Peyer's patch (tissue), 4 donors: ENCODE measurements at regions not wholly inside any gene's neighbourhood (a gene's known extent, or its start where the extent isn't known, plus 50 kb on each side); places are given as distances from the start of the nearest gene placed in this dataset.

Experiments used
- DNase-seq, 3 donors: peaks; one replicate each; pipeline ENCODE4 v3.0.0-alpha.2; 2017 to 2019
- H3K27ac ChIP-seq, 4 donors: fragments of 200-600 bp; sonication (generic); one replicate each; pipeline ENCODE4 v1.5.1; 2016 to 2019
- H3K27me3 ChIP-seq, 2 donors: fragments of 200-600 bp; sonication (generic); one replicate each; pipeline ENCODE4 v1.5.1; 2019
- H3K36me3 ChIP-seq, 3 donors: fragments of 200-600 bp; sonication (generic); one replicate each; pipeline ENCODE4 v1.5.1; 2016 to 2019
- H3K4me1 ChIP-seq, 4 donors: fragments of 200-600 bp; sonication (generic); one replicate each; pipeline ENCODE4 v1.5.1; 2016 to 2019
- H3K4me3 ChIP-seq, 4 donors: fragments of 200-600 bp; sonication (generic); 1 replicate in 3 of 4; 2 replicates in 1 of 4; pipeline ENCODE4 v1.5.1; 2016 to 2019; ENCODE audit warnings: mild to moderate bottlenecking in 1 of 4
- H3K9me3 ChIP-seq, 4 donors: fragments of 200-600 bp; sonication (generic); one replicate each; pipeline ENCODE4 v1.5.1; 2016 to 2019; ENCODE audit warnings: mild to moderate bottlenecking in 1 of 4
- POLR2A ChIP-seq, 2 donors: fragments of 450-650 bp; IDR thresholded peaks; one replicate each; pipeline ENCODE4 v1.5.1; 2017; ENCODE audit warnings: antibody characterized with exemption in 2 of 2, mild to moderate bottlenecking in 2 of 2, moderate library complexity in 2 of 2
- TF ChIP-seq, protein P1 (sequence below), 6 experiments: fragments of 450-650 bp in 4 of 6; fragments of 200-600 bp in 2 of 6; sonication (generic) in 1 of 6; IDR thresholded peaks; one replicate each; pipeline ENCODE4 v1.5.1; 2017 to 2019; ENCODE audit warnings: antibody characterized with exemption in 6 of 6, mild to moderate bottlenecking in 3 of 6, moderate library complexity in 1 of 6

DNA sequence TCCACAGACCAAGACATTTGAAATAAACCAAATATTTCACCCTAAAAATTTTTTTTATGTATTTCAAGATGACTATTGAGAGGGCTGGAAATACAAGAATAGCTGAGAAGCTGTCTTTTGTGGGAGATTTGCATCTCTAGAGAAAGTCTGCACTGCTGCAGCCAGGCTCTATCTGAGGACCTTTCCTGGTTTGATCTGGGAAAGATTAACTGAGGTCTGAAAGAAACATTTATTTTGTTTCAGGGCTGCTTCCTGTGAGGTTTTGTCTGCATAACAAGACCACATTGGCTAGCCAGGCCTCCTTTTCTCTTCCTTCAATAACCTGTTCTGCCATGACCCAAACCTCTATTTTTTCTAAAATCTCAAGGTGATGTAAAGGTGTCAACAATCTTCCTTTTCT lies 117.5 kb upstream of the ARHGEF26 start:
- H3K36me3 ChIP-seq = no peaks in the 10 kb centered on the region
- no peaks in the 10 kb centered on the region for H3K27me3 ChIP-seq
- no peak overlapping the region for H3K27ac ChIP-seq
- H3K9me3 ChIP-seq = no peaks in the 10 kb centered on the region
- no peak for DNase-seq
- H3K4me3 ChIP-seq = no peak overlapping the region
- TF ChIP-seq, protein P1, sequence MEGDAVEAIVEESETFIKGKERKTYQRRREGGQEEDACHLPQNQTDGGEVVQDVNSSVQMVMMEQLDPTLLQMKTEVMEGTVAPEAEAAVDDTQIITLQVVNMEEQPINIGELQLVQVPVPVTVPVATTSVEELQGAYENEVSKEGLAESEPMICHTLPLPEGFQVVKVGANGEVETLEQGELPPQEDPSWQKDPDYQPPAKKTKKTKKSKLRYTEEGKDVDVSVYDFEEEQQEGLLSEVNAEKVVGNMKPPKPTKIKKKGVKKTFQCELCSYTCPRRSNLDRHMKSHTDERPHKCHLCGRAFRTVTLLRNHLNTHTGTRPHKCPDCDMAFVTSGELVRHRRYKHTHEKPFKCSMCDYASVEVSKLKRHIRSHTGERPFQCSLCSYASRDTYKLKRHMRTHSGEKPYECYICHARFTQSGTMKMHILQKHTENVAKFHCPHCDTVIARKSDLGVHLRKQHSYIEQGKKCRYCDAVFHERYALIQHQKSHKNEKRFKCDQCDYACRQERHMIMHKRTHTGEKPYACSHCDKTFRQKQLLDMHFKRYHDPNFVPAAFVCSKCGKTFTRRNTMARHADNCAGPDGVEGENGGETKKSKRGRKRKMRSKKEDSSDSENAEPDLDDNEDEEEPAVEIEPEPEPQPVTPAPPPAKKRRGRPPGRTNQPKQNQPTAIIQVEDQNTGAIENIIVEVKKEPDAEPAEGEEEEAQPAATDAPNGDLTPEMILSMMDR (IDR thresholded peaks at IDR 0.05) = no peak
- TF ChIP-seq POLR2A (IDR thresholded peaks at IDR 0.05) = no peak
- H3K4me1 ChIP-seq = no peaks in the 10 kb centered on the region

DNA sequence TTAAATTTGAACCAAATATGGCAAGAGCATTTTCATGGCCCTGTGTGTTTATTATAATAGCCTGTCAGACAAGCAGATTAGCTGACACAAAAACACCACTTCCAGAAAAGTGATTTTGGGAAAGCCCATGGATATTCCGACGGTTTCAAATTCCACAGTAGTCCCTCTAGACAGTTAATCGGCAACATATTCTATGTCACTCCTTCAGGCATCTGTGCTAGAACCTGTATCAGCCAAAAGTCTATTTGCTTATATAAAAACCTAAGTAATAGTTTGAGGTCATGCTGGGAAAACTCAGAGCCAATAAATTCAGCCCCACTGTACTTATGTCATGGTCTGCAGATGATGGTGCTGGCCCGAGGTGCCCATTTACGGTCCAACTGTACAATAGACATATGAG lies 110.2 kb upstream of the ARHGEF26 start:
- Histone ChIP-seq H3K4me1 (no peaks in the 10 kb centered on the region), H3K9me3 (no peaks in the 10 kb centered on the region), H3K36me3 (no peaks in the 10 kb centered on the region), H3K27ac (no peak overlapping the region), H3K27me3 (no peaks in the 10 kb centered on the region), H3K4me3 (no peak overlapping the region)
- TF ChIP-seq, protein P1 (IDR thresholded peaks at IDR 0.05) = no peak
- DNase-seq = no peak

DNA sequence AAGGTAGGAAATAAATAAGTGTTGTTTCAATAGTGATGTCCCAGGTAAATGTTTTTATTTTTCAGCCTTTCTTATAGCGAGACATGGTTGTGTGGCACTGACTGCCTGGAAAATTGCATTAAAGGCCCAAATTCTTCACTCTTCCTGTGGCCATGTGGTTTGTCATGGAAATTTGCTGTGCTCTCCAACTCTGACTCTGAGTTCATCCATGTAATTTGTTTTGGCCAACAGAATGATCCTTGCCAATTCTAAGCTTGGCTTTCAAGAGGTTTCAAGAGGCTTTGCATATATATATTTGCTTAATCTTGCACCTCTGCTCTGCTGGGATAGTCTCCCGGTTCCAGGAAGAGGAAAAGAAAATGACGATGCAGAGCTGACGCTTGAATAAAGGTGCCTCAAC lies 107.5 kb upstream of the ARHGEF26 start:
- Histone ChIP-seq H3K27me3 (no peaks in the 10 kb centered on the region), H3K9me3 (no peaks in the 10 kb centered on the region), H3K36me3 (no peaks in the 10 kb centered on the region), H3K4me3 (no peak overlapping the region), H3K27ac (no peak overlapping the region), H3K4me1 (no peaks in the 10 kb centered on the region)
- DNase-seq = no peak
- TF ChIP-seq, protein P1 (IDR thresholded peaks at IDR 0.05) = no peak
- no peak for TF ChIP-seq POLR2A (IDR thresholded peaks at IDR 0.05)

DNA sequence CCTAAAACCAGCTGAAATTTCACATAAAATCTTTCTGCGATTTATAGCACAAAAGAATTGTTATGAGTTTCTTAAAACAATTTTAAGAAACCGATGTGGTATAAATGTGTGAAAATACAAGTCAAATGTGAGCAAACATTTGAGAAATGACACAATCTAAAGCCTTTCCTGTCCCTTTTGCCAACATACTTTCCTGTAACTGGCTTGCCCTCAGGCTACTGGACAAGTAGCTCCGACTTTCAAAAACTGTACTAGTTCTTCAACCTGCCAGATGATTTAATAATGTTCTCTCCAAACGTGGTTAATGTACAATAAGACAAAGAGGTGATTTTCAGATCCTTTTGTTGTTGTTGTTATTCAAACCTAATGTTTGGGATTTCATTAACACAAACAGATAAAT lies 105.9 kb upstream of the ARHGEF26 start:
- Histone ChIP-seq H3K27ac (no peak overlapping the region), H3K4me3 (no peak overlapping the region), H3K4me1 (no peaks in the 10 kb centered on the region), H3K36me3 (no peaks in the 10 kb centered on the region), H3K27me3 (no peaks in the 10 kb centered on the region), H3K9me3 (no peaks in the 10 kb centered on the region)
- TF ChIP-seq, protein P1 (IDR thresholded peaks at IDR 0.05) = no peak
- TF ChIP-seq POLR2A (IDR thresholded peaks at IDR 0.05) = no peak
- no peak for DNase-seq

DNA sequence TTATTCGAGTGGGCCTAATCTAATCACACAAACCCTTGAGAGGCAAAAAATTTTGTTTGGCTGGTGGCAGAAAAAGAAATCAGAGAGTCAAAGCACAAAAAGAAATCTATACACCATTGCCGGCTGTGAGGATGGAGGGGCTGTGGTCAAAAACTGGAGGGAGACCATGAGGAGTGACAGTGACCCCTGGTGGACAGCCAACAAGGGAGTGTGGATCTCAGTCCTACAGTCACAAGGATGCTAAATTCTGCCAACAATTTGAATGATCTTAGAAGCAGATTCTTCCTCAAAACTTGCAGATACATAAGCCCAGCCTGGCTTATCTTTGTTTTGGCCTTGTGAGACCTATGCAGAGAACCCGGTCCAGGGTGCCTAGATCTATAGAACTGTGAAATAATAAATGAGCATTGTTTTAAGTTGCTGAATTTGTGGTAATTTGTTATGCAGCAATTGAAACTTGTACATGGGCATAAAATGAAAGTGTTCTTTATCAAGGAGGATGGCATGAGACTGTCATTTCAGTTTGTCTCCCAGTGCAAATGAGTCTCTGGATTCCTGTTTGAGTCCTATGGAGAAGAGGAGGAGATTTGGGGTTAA lies 103.0 kb upstream of the ARHGEF26 start:
- Histone ChIP-seq H3K36me3 (no peaks in the 10 kb centered on the region), H3K27ac (no peak overlapping the region), H3K9me3 (no peaks in the 10 kb centered on the region), H3K27me3 (no peaks in the 10 kb centered on the region), H3K4me3 (no peak overlapping the region), H3K4me1 (no peaks in the 10 kb centered on the region)
- peak in 2 of 3 donors; percentile 34 to 46 for DNase-seq
- TF ChIP-seq, protein P1 (IDR thresholded peaks at IDR 0.05) = peak in 4 of 6 experiments; percentile 21 to 36 (median 30)
- no peak for TF ChIP-seq POLR2A (IDR thresholded peaks at IDR 0.05)

DNA sequence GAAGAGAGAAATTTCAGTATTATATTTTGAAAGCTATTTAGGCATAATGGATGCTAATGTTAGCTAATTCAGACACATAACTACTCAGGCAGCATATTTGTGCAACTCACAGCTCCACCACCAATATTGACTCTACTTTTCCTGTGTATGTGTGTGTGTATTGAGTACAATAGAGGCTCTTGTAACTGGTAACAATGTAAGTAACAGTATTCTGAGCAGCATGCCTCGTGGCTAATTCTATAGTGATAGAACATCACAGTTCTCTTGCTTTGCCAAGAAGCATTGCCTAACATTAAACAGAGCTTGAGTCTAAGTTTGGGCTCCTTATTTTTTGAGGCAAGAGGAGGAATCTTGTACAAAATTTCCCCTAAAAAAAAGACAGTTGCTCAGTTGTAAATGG lies 98.6 kb upstream of the ARHGEF26 start:
- no peaks in the 10 kb centered on the region for H3K9me3 ChIP-seq
- no peaks in the 10 kb centered on the region for H3K4me1 ChIP-seq
- no peak for DNase-seq
- no peak overlapping the region for H3K27ac ChIP-seq
- no peaks in the 10 kb centered on the region for H3K36me3 ChIP-seq
- H3K4me3 ChIP-seq = no peak overlapping the region
- no peaks in the 10 kb centered on the region for H3K27me3 ChIP-seq
- TF ChIP-seq POLR2A (IDR thresholded peaks at IDR 0.05) = no peak
- TF ChIP-seq, protein P1 (IDR thresholded peaks at IDR 0.05) = no peak
